Fibroblast of mammary gland (primary cell): ENCODE measurements at regions not wholly inside any gene's neighbourhood (a gene's known extent, or its start where the extent isn't known, plus 50 kb on each side); places are given as distances from the start of the nearest gene placed in this dataset.

Source experiments
- DNase-seq: peaks from one replicate; pipeline ENCODE4 v3.0.0-alpha.2; 2010; ENCODE audit warnings: low read depth
- H3K4me3 ChIP-seq: 2 replicates; pipeline ENCODE4 v1.5.1; 2011; ENCODE audit warnings: low read depth, mild to moderate bottlenecking, low read length, moderate library complexity; ENCODE audit not compliant: control insufficient read depth
- TF ChIP-seq, protein P1 (sequence below): conservative IDR thresholded peaks from 2 replicates; pipeline ENCODE4 v1.5.1; 2011; ENCODE audit warnings: low read depth, low read length, inconsistent platforms; ENCODE audit not compliant: control insufficient read depth, insufficient read depth

DNA sequence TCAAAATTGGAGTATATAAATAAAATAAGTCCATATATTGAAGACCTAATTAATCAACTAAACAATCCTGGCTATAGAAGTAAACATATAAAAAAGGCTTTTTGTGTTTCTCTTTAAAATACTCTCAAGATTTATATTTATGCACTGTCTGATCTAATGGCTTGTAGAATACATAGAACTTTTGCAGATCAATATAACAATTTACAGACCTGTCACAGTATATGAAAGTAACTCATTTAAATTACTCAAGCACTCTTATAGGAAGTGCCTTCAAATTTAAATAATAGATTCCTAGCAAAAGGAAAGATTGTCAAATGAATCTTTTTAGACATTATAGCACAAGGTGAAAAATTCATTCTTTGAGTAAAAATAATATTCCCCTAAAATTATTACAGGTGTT is 615.8 kb upstream of the RGS18 start:
- DNase-seq = no peak
- no peak overlapping the region for H3K4me3 ChIP-seq
- TF ChIP-seq, protein P1, sequence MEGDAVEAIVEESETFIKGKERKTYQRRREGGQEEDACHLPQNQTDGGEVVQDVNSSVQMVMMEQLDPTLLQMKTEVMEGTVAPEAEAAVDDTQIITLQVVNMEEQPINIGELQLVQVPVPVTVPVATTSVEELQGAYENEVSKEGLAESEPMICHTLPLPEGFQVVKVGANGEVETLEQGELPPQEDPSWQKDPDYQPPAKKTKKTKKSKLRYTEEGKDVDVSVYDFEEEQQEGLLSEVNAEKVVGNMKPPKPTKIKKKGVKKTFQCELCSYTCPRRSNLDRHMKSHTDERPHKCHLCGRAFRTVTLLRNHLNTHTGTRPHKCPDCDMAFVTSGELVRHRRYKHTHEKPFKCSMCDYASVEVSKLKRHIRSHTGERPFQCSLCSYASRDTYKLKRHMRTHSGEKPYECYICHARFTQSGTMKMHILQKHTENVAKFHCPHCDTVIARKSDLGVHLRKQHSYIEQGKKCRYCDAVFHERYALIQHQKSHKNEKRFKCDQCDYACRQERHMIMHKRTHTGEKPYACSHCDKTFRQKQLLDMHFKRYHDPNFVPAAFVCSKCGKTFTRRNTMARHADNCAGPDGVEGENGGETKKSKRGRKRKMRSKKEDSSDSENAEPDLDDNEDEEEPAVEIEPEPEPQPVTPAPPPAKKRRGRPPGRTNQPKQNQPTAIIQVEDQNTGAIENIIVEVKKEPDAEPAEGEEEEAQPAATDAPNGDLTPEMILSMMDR = no peak

DNA sequence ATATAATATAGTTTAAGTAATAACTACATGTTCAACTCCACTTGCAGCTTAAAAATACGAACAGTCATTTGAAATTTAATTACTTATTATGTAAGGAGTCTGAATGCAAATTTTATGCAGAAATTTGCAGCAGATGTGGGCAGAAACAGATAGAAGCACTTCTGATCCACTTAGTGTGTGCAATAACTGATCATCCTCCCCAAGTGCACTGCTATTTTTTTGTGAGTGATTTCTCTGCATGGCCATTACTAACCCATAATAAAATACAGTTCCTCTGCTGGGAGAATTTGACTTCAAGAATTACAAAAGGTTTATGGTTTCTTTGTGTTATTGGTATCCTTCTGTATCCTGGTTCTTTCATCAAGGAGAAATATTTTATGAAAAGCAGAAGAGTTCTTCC is 611.5 kb upstream of the RGS18 start:
- H3K4me3 ChIP-seq = no peak overlapping the region
- TF ChIP-seq, protein P1 = no peak

DNA sequence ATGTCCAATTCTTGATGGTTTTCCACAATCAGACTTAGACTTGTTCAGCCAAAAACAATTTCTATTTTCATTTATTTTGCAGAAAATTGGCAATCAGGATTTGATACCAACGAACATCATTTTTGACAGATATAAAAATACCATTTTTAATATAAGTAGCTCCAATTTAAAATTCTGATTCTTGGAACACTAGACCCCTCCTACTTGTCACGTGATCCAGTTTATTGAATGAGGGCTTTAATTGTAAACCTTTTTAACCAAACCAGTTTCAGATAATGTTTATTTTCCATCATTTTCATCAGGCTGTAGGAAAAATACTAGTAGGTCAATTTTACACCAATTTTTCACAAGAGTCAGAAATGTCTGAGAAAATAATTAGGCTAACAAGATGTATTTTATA is 607.2 kb upstream of the RGS18 start:
- DNase-seq = no peak
- H3K4me3 ChIP-seq = no peak overlapping the region
- TF ChIP-seq, protein P1 = no peak

More for the DNA sequence above, 611.5 kb upstream of the RGS18 start:
- no peak for DNase-seq

DNA sequence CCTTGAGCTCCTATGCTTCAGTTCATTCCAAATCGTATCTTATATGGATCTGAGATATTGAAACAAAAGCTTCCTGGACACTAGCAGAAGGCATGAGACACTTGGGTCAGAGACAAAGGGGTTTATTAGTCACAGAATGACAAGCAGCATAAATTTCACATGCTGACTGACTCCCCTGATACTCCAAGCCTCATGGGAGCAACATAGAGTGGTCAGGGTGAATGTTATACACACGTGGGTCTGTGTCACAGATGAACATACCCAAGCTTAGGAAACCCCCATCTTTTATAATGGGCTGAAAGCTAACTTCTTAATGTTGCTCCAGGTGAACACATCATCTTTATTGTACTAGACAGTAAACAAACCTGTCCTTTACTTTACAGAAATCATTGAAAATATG is 599.9 kb upstream of the RGS18 start:
- DNase-seq = no peak
- TF ChIP-seq, protein P1 = no peak
- H3K4me3 ChIP-seq = no peak overlapping the region

DNA sequence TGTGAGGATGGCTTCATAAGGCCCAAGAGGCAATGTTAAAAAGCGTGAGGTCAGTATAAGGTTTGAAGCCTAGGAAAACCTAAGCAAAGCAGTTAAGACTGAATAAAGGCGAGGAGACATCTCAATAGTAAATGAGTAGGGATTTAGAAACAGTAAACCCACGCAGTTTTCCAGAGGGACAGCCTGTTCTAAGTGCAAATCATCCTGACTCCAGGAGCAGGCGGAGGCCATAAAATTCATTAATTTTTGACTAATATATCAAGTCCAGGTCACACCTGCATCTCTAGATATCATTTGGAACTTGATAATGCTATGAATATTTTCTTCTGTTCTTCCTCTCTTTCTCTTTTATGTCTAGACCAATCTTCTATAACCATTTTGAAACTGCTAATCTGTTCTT is 597.0 kb upstream of the RGS18 start:
- no peak overlapping the region for H3K4me3 ChIP-seq
- TF ChIP-seq, protein P1 = no peak
- DNase-seq = no peak

DNA sequence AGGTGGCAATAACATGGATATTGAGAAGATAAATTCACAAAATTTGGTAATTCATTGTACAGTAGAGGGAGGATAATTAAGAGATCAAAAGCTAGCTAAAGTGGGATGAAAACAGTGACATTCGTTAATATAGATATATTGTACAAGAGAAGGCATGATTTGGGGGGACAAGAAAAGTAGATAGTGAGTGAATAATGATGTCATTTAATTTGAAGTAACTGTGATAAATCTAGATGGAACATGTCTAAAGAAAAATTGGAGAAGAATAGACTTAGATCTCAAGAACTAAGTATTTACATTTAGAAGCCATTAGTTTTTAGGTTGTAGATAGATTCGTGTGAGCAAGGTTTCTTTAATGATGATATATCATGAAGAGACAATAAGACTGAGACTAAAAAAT is 594.0 kb upstream of the RGS18 start:
- TF ChIP-seq, protein P1 = no peak
- no peak for DNase-seq
- H3K4me3 ChIP-seq = no peak overlapping the region

DNA sequence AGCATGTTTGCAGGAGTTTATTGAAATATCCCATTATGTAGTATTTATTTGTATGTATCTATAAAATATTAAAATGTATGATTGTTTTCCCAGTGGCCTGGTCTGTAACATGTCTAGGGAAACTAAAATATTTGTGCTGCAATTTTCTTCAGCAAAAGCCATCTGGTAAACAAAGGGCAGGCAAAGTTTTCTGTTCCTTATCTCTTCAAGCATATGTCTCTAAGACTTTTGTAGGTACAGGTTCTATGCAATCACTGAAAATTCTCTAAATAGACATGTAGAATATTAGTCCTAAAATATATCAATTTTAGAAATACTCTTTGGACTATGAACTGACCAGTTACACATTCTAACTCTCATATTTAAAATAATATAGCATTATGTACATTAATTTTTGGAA is 585.8 kb upstream of the RGS18 start:
- DNase-seq = no peak
- TF ChIP-seq, protein P1 = no peak
- no peak overlapping the region for H3K4me3 ChIP-seq
